ENCODE measurements at regions not wholly inside any gene's neighbourhood (a gene's known extent, or its start where the extent isn't known, plus 50 kb on each side); places are given as distances from the start of the nearest gene placed in this dataset.

- TF ChIP-seq, protein P1, sequence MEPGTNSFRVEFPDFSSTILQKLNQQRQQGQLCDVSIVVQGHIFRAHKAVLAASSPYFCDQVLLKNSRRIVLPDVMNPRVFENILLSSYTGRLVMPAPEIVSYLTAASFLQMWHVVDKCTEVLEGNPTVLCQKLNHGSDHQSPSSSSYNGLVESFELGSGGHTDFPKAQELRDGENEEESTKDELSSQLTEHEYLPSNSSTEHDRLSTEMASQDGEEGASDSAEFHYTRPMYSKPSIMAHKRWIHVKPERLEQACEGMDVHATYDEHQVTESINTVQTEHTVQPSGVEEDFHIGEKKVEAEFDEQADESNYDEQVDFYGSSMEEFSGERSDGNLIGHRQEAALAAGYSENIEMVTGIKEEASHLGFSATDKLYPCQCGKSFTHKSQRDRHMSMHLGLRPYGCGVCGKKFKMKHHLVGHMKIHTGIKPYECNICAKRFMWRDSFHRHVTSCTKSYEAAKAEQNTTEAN (CRISPR knock-in tag; IDR thresholded peaks at IDR 0.05) = no peak
- no peak for TF ChIP-seq SOX15 (CRISPR knock-in tag; IDR thresholded peaks at IDR 0.05)
- no peak for TF ChIP-seq ZNF423 (CRISPR knock-in tag; IDR thresholded peaks at IDR 0.05)
- TF ChIP-seq, protein P2, sequence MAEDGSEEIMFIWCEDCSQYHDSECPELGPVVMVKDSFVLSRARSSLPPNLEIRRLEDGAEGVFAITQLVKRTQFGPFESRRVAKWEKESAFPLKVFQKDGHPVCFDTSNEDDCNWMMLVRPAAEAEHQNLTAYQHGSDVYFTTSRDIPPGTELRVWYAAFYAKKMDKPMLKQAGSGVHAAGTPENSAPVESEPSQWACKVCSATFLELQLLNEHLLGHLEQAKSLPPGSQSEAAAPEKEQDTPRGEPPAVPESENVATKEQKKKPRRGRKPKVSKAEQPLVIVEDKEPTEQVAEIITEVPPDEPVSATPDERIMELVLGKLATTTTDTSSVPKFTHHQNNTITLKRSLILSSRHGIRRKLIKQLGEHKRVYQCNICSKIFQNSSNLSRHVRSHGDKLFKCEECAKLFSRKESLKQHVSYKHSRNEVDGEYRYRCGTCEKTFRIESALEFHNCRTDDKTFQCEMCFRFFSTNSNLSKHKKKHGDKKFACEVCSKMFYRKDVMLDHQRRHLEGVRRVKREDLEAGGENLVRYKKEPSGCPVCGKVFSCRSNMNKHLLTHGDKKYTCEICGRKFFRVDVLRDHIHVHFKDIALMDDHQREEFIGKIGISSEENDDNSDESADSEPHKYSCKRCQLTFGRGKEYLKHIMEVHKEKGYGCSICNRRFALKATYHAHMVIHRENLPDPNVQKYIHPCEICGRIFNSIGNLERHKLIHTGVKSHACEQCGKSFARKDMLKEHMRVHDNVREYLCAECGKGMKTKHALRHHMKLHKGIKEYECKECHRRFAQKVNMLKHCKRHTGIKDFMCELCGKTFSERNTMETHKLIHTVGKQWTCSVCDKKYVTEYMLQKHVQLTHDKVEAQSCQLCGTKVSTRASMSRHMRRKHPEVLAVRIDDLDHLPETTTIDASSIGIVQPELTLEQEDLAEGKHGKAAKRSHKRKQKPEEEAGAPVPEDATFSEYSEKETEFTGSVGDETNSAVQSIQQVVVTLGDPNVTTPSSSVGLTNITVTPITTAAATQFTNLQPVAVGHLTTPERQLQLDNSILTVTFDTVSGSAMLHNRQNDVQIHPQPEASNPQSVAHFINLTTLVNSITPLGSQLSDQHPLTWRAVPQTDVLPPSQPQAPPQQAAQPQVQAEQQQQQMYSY (CRISPR knock-in tag; IDR thresholded peaks at IDR 0.05) = no peak
- no peak for TF ChIP-seq GABPB1 (CRISPR knock-in tag; IDR thresholded peaks at IDR 0.05)
- TF ChIP-seq, protein P3, sequence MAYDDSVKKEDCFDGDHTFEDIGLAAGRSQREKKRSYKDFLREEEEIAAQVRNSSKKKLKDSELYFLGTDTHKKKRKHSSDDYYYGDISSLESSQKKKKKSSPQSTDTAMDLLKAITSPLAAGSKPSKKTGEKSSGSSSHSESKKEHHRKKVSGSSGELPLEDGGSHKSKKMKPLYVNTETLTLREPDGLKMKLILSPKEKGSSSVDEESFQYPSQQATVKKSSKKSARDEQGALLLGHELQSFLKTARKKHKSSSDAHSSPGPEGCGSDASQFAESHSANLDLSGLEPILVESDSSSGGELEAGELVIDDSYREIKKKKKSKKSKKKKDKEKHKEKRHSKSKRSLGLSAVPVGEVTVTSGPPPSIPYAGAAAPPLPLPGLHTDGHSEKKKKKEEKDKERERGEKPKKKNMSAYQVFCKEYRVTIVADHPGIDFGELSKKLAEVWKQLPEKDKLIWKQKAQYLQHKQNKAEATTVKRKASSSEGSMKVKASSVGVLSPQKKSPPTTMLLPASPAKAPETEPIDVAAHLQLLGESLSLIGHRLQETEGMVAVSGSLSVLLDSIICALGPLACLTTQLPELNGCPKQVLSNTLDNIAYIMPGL (CRISPR knock-in tag; IDR thresholded peaks at IDR 0.05) = no peak
Observed at GRCh38 chr1:190864013-190864641, 386.5 kb upstream of the BRINP3 start (continued).

GRCh38 chr1:190880352-190880751, 402.7 kb upstream of the BRINP3 start:
- ChIA-PET POLR2A (no interaction called here), CTCF (no interaction called here)
- no peak for TF ChIP-seq JUN (CRISPR knock-in tag; IDR thresholded peaks at IDR 0.05)
- TF ChIP-seq ZMAT4 (CRISPR knock-in tag; IDR thresholded peaks at IDR 0.05) = no peak
- no peak for TF ChIP-seq KAT7 (CRISPR knock-in tag; IDR thresholded peaks at IDR 0.05; ENCODE audit: borderline replicate concordance)
- TF ChIP-seq NR3C1 (CRISPR knock-in tag; conservative IDR thresholded peaks at IDR 0.05; ENCODE audit: low read depth) = no peak
- no peak for TF ChIP-seq E2F5 (CRISPR knock-in tag; IDR thresholded peaks at IDR 0.05)
- TF ChIP-seq ELF4 (CRISPR knock-in tag; IDR thresholded peaks at IDR 0.05; ENCODE audit: low read depth) = no peak
- TF ChIP-seq, protein P2 (CRISPR knock-in tag; IDR thresholded peaks at IDR 0.05) = no peak
- no peak for TF ChIP-seq MYBL2 (CRISPR knock-in tag; IDR thresholded peaks at IDR 0.05)
- TF ChIP-seq ZNF416 (CRISPR knock-in tag; IDR thresholded peaks at IDR 0.05) = no peak
- no peak for TF ChIP-seq MXD4 (CRISPR knock-in tag; IDR thresholded peaks at IDR 0.05; ENCODE audit: borderline replicate concordance)
- H3K4me1 Mint-ChIP-seq = no peaks in the 10 kb centered on the region
- no peaks in the 10 kb centered on the region for H3K27me3 Mint-ChIP-seq (ENCODE audit: low read depth)
- H3K27ac Mint-ChIP-seq = no peak overlapping the region
- no peak for ATAC-seq
- DNase-seq (ENCODE audit: low spot score) = no peak
- H3K36me3 Mint-ChIP-seq = no peaks in the 10 kb centered on the region
- H3K9me3 Mint-ChIP-seq = no peaks in the 10 kb centered on the region
- H3K4me3 Mint-ChIP-seq = no peak overlapping the region
